ENCODE measurements at regions not wholly inside any gene's neighbourhood (a gene's known extent, or its start where the extent isn't known, plus 50 kb on each side); places are given as distances from the start of the nearest gene placed in this dataset.

DNA sequence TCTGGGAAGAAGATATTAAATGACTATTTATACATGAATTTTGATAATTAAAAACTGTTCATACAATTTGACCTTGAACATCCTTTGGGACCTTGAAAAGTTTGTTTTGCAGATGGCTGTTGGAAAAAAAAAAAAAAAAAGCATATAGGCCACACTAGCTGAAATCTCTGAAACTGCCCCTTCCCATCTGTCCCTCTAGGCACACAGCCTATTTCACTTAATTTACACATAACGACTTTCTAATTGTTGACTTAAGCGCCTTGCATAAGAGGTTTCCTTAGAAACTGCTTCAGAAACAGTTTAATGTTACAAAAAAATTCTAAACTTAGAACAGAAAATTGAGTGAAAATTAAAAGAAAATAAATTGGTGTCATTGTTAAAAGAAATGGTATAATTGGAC lies 131.0 kb downstream of the COX18 start:
- TF ChIP-seq, protein P1, sequence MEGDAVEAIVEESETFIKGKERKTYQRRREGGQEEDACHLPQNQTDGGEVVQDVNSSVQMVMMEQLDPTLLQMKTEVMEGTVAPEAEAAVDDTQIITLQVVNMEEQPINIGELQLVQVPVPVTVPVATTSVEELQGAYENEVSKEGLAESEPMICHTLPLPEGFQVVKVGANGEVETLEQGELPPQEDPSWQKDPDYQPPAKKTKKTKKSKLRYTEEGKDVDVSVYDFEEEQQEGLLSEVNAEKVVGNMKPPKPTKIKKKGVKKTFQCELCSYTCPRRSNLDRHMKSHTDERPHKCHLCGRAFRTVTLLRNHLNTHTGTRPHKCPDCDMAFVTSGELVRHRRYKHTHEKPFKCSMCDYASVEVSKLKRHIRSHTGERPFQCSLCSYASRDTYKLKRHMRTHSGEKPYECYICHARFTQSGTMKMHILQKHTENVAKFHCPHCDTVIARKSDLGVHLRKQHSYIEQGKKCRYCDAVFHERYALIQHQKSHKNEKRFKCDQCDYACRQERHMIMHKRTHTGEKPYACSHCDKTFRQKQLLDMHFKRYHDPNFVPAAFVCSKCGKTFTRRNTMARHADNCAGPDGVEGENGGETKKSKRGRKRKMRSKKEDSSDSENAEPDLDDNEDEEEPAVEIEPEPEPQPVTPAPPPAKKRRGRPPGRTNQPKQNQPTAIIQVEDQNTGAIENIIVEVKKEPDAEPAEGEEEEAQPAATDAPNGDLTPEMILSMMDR (IDR thresholded peaks at IDR 0.05): no peak
- TF ChIP-seq EZH2 (IDR thresholded peaks at IDR 0.05): no peak
- TF ChIP-seq EZH2phosphoT487 (IDR thresholded peaks at IDR 0.05): no peak
